ENCODE measurements at regions not wholly inside any gene's neighbourhood (a gene's known extent, or its start where the extent isn't known, plus 50 kb on each side); places are given as distances from the start of the nearest gene placed in this dataset.

- Histone ChIP-seq H3K4me1 (peaks cover 0 to 17% (median 0%) of the 10 kb centered on the region in 4 donors), H3K27ac (replicated peaks in 1 of 4) (no peak overlapping the region), H3K36me3 (no peaks in the 10 kb centered on the region), H3K9me3 (no peaks in the 10 kb centered on the region), H3K27me3 (no peaks in the 10 kb centered on the region), H3K4me3 (no peak overlapping the region)
- intact Hi-C loops (cut with DNase I), result no loop called here
- DNase-seq (ENCODE audit: extremely low spot score), result no peak
- 78% methylated on average over 5 of the region's 5 CpGs for WGBS
- TF ChIP-seq POLR2A (IDR thresholded peaks at IDR 0.05; ENCODE audit: low read depth) (no peak), CTCF (IDR thresholded peaks at IDR 0.05) (no peak), POLR2AphosphoS5 (IDR thresholded peaks at IDR 0.05) (no peak)
Measured at GRCh38 chr2:234773764-234774409, 177.9 kb upstream of the SH3BP4 start.

- DNase-seq (ENCODE audit: extremely low spot score), result no peak
- peaks cover 0 to 17% (median 0%) of the 10 kb centered on the region in 4 donors for H3K4me1 ChIP-seq
- no peak overlapping the region for H3K4me3 ChIP-seq
- no peaks in the 10 kb centered on the region for H3K36me3 ChIP-seq
- TF ChIP-seq EP300 (IDR thresholded peaks at IDR 0.05) (no peak), CTCF (IDR thresholded peaks at IDR 0.05) (no peak), POLR2A (IDR thresholded peaks at IDR 0.05; ENCODE audit: low read depth) (no peak)
- intact Hi-C loops (cut with DNase I), result no loop called here
- no peaks in the 10 kb centered on the region for H3K27me3 ChIP-seq
- no peaks in the 10 kb centered on the region for H3K9me3 ChIP-seq
- 99% methylated on average over 5 of the region's 5 CpGs for WGBS
- H3K27ac ChIP-seq (replicated peaks in 1 of 4), result no peak overlapping the region
Measured at GRCh38 chr2:234773129-234773528, 178.7 kb upstream of the SH3BP4 start.

GRCh38 chr2:234772733-234773060 is 179.1 kb upstream of the SH3BP4 start:
- peaks cover 0 to 17% (median 0%) of the 10 kb centered on the region in 4 donors for H3K4me1 ChIP-seq
- TF ChIP-seq CTCF (IDR thresholded peaks at IDR 0.05) (no peak), POLR2AphosphoS5 (IDR thresholded peaks at IDR 0.05) (no peak), POLR2A (IDR thresholded peaks at IDR 0.05; ENCODE audit: low read depth) (no peak), EP300 (IDR thresholded peaks at IDR 0.05) (no peak)
- intact Hi-C loops (cut with DNase I), result no loop called here
- no peaks in the 10 kb centered on the region for H3K9me3 ChIP-seq
- DNase-seq (ENCODE audit: extremely low spot score), result no peak
- H3K27ac ChIP-seq (replicated peaks in 1 of 4), result no peak overlapping the region
- 82% methylated on average over 8 of the region's 8 CpGs for WGBS
- H3K36me3 ChIP-seq, result no peaks in the 10 kb centered on the region
- H3K4me3 ChIP-seq, result no peak overlapping the region
- no peaks in the 10 kb centered on the region for H3K27me3 ChIP-seq

- H3K4me3 ChIP-seq, result no peak overlapping the region
- 62% methylated on average over 11 of the region's 11 CpGs for whole genome bisulfite sequencing
- no peaks in the 10 kb centered on the region for H3K9me3 ChIP-seq
- peaks cover 0 to 17% (median 0%) of the 10 kb centered on the region in 4 donors for H3K4me1 ChIP-seq
- intact Hi-C loops (cut with DNase I), result no loop called here
- no peaks in the 10 kb centered on the region for H3K36me3 ChIP-seq
- peaks cover 0 to 2% (median 0%) of the 10 kb centered on the region in 4 donors for H3K27me3 ChIP-seq
- H3K27ac ChIP-seq (replicated peaks in 1 of 4), result no peak overlapping the region
- DNase-seq (ENCODE audit: extremely low spot score), result no peak
- TF ChIP-seq POLR2A (IDR thresholded peaks at IDR 0.05; ENCODE audit: low read depth), result no peak
- TF ChIP-seq CTCF (IDR thresholded peaks at IDR 0.05), result no peak
- TF ChIP-seq POLR2AphosphoS5 (IDR thresholded peaks at IDR 0.05), result peak in 1 of 2 donors; percentile 9
- TF ChIP-seq EP300 (IDR thresholded peaks at IDR 0.05), result no peak
Measured at GRCh38 chr2:234771980-234772732, 179.7 kb upstream of the SH3BP4 start.

Measured in esophagus muscularis mucosa (tissue), 4 donors.